Spleen (tissue), 11 donors: ENCODE measurements at regions not wholly inside any gene's neighbourhood (a gene's known extent, or its start where the extent isn't known, plus 50 kb on each side); places are given as distances from the start of the nearest gene placed in this dataset.

Experiments
- DNase-seq: peaks from one replicate; pipeline ENCODE4 v3.0.0-alpha.2; 2020
- H3K27ac ChIP-seq, 8 donors: fragments of 200-600 bp; sonication (generic) in 7 of 8; 1 replicate in 4 of 8; 2 replicates in 4 of 8; pipeline versions ENCODE4 v1.5.0 to v1.8.0; 2016 to 2021; ENCODE audit warnings: inconsistent platforms in 4 of 8, mild to moderate bottlenecking in 4 of 8, moderate library complexity in 1 of 8
- H3K27me3 ChIP-seq, 7 donors: fragments of 200-600 bp; sonication (generic) in 6 of 7; replicated peaks in 1 of 7; 1 replicate in 4 of 7; 2 replicates in 3 of 7; pipeline versions ENCODE4 v1.5.0 to v1.8.0; 2016 to 2021; ENCODE audit warnings: inconsistent platforms in 3 of 7, mild to moderate bottlenecking in 1 of 7
- H3K36me3 ChIP-seq, 6 donors: fragments of 200-600 bp; sonication (generic) in 5 of 6; 1 replicate in 4 of 6; 2 replicates in 2 of 6; pipeline versions ENCODE4 v1.5.0 to v1.8.0; 2016 to 2021; ENCODE audit warnings: inconsistent platforms in 2 of 6
- H3K4me1 ChIP-seq, 6 donors: fragments of 200-600 bp; sonication (generic) in 5 of 6; 1 replicate in 3 of 6; 2 replicates in 3 of 6; pipeline versions ENCODE4 v1.5.0 to v1.8.0; 2016 to 2021; ENCODE audit warnings: inconsistent platforms in 3 of 6
- H3K4me3 ChIP-seq, 8 donors: fragments of 200-600 bp; sonication (generic) in 7 of 8; 1 replicate in 4 of 8; 2 replicates in 4 of 8; pipeline versions ENCODE4 v1.5.0 to v1.8.0; 2016 to 2021; ENCODE audit warnings: inconsistent platforms in 4 of 8, mild to moderate bottlenecking in 4 of 8, moderate library complexity in 2 of 8
- H3K9me3 ChIP-seq, 8 donors: fragments of 200-600 bp; sonication (generic) in 7 of 8; 1 replicate in 4 of 8; 2 replicates in 4 of 8; pipeline versions ENCODE4 v1.5.0 to v1.8.0; 2016 to 2021; ENCODE audit warnings: inconsistent platforms in 4 of 8
- CTCF ChIP-seq, 11 experiments: fragments of 200-600 bp in 7 of 11; fragments of 450-650 bp in 4 of 11; sonication (generic) in 4 of 11; IDR thresholded peaks in 8 of 11; conservative IDR thresholded peaks in 3 of 11; 1 replicate in 7 of 11; 2 replicates in 4 of 11; pipeline versions ENCODE4 v1.4.0 to v1.8.0; 2016 to 2021; ENCODE audit warnings: antibody characterized with exemption in 11 of 11, inconsistent platforms in 4 of 11, mild to moderate bottlenecking in 1 of 11
- POLR2A ChIP-seq, 3 donors: fragments of 450-650 bp; IDR thresholded peaks; one replicate each; pipeline ENCODE4 v1.5.1; 2017; ENCODE audit warnings: antibody characterized with exemption in 3 of 3, mild to moderate bottlenecking in 1 of 3
- POLR2AphosphoS5 ChIP-seq, 3 donors: sonication (generic); formaldehyde crosslinking; IDR thresholded peaks; one replicate each; pipeline ENCODE4 v1.5.1; 2017; ENCODE audit warnings: antibody characterized with exemption in 3 of 3
- WGBS, 5 donors: extraction: QIAGEN DNeasy Blood & Tissue Kit in 3 of 5; methylation state at CpG; one replicate each; pipeline versions ENCODE4 v1.1.5 to v1.1.7; 2013 to 2018; 5-methylcytosine and 5-hydroxymethylcytosine counted together
- intact Hi-C: fragments of 100-400 bp; cut with DNase I; formaldehyde crosslinking; loops from one replicate; pipeline ENCODE4 v1.15.0; 2023; ENCODE audit warnings: low total_unique reads
- donor health status: healthy with polysubstance abuse.
- donor health status: DM: no; HTN: no; CAD: no; lungs with moderate emphysema.
- donor health status: DM: no; HTN: no; CAD: no.
- donor health status: Bipolar disorder and iron deficiency.
- donor health status: healthy.
- donor health status: DM: no; HTN: no; CAD: no.
- donor health status: DM: yes; HTN: yes; CAD: no.

GRCh38 chr15:70160267-70160666 is 62.5 kb upstream of the TLE3 start:
- peaks cover 0 to 4% (median 0%) of the 10 kb centered on the region in 8 donors for H3K9me3 ChIP-seq
- 15 to 87% (median 43%) methylated on average over 1 of the region's 1 CpG for WGBS, 5 donors
- TF ChIP-seq POLR2A (IDR thresholded peaks at IDR 0.05) (no peak), POLR2AphosphoS5 (IDR thresholded peaks at IDR 0.05) (no peak)
- intact Hi-C loops: no loop called here
- peaks cover 0 to 43% (median 11%) of the 10 kb centered on the region in 6 donors for H3K4me1 ChIP-seq
- H3K36me3 ChIP-seq: no peaks in the 10 kb centered on the region
- H3K4me3 ChIP-seq: no peak overlapping the region
- H3K27ac ChIP-seq: no peak overlapping the region
- DNase-seq: no peak
- H3K27me3 ChIP-seq: peaks cover 0 to 61% (median 8%) of the 10 kb centered on the region in 7 donors

GRCh38 chr15:70159713-70160009 is 61.9 kb upstream of the TLE3 start:
- H3K4me3 ChIP-seq: no peak overlapping the region
- no peak overlapping the region for H3K27ac ChIP-seq
- peaks cover 0 to 4% (median 0%) of the 10 kb centered on the region in 8 donors for H3K9me3 ChIP-seq
- no peak for DNase-seq
- no peaks in the 10 kb centered on the region for H3K36me3 ChIP-seq
- WGBS, 5 donors: 28 to 58% (median 39%) methylated on average over 2 of the region's 2 CpGs
- TF ChIP-seq CTCF (IDR thresholded peaks at IDR 0.05 in 8 of 11, conservative IDR thresholded peaks at IDR 0.05 in 3 of 11): no peak
- no peak for TF ChIP-seq POLR2AphosphoS5 (IDR thresholded peaks at IDR 0.05)
- TF ChIP-seq POLR2A (IDR thresholded peaks at IDR 0.05): no peak
- H3K4me1 ChIP-seq: peaks cover 4 to 45% (median 11%) of the 10 kb centered on the region in 6 donors
- peaks cover 0 to 61% (median 8%) of the 10 kb centered on the region in 7 donors for H3K27me3 ChIP-seq
- intact Hi-C loops: no loop called here

GRCh38 chr15:70159001-70159712 is 61.4 kb upstream of the TLE3 start:
- no peak overlapping the region for H3K27ac ChIP-seq
- peaks cover 0 to 61% (median 8%) of the 10 kb centered on the region in 7 donors for H3K27me3 ChIP-seq
- peaks cover 6 to 50% (median 16%) of the 10 kb centered on the region in 6 donors for H3K4me1 ChIP-seq
- H3K9me3 ChIP-seq: peaks cover 0 to 2% (median 0%) of the 10 kb centered on the region in 8 donors
- intact Hi-C loops: no loop called here
- TF ChIP-seq CTCF (IDR thresholded peaks at IDR 0.05 in 8 of 11, conservative IDR thresholded peaks at IDR 0.05 in 3 of 11): no peak
- TF ChIP-seq POLR2AphosphoS5 (IDR thresholded peaks at IDR 0.05): no peak
- TF ChIP-seq POLR2A (IDR thresholded peaks at IDR 0.05): no peak
- 33 to 63% (median 44%) methylated on average over 8 to 9 of the region's 9 CpGs for WGBS, 5 donors
- DNase-seq: no peak
- H3K36me3 ChIP-seq: no peaks in the 10 kb centered on the region
- H3K4me3 ChIP-seq: no peak overlapping the region

- intact Hi-C loops: no loop called here
- Histone ChIP-seq H3K9me3 (no peaks in the 10 kb centered on the region), H3K27me3 (peaks cover 0 to 55% (median 8%) of the 10 kb centered on the region in 7 donors), H3K4me1 (peaks cover 6 to 57% (median 21%) of the 10 kb centered on the region in 6 donors), H3K36me3 (no peaks in the 10 kb centered on the region), H3K27ac (no peak overlapping the region), H3K4me3 (no peak overlapping the region)
- 88 to 97% (median 95%) methylated on average over 8 to 9 of the region's 9 CpGs for WGBS, 5 donors
- DNase-seq: no peak
- TF ChIP-seq CTCF (IDR thresholded peaks at IDR 0.05 in 8 of 11, conservative IDR thresholded peaks at IDR 0.05 in 3 of 11) (no peak), POLR2AphosphoS5 (IDR thresholded peaks at IDR 0.05) (no peak), POLR2A (IDR thresholded peaks at IDR 0.05) (no peak)
Measured at GRCh38 chr15:70158309-70159000, 60.7 kb upstream of the TLE3 start.
